Globus pallidus (tissue), 1 donor: ENCODE measurements at regions not wholly inside any gene's neighbourhood (a gene's known extent, or its start where the extent isn't known, plus 50 kb on each side); places are given as distances from the start of the nearest gene placed in this dataset.

Experiments
- DNase-seq: peaks from one replicate; pipeline ENCODE4 v3.0.0-alpha.2; 2015; ENCODE audit warnings: low spot score

GRCh38 chr5:125006011-125006685, 259.7 kb upstream of the ZNF608 start:
- no peak for DNase-seq

- no peak for DNase-seq
Observed at GRCh38 chr5:125010356-125010755, 263.9 kb upstream of the ZNF608 start.

DNA sequence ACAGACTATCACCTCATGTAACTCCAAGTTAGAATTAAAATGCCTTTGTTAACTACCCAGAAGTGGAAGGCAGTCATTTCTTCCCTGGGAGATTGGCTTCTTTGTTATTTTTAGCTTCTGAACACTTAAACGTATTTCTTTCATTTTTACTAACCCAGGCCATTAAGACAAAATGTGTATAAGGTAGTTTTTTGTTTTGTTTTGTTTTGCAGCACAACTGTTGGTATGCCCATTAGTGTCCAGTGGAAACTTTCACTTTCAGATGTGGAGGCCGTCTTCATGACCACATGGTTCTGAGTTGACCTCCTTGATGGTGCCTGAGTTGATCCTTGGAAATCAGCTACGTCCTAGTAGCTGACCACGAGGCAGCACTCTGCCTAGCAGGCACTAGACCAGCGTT, 264.6 kb upstream of the ZNF608 start:
- no peak for DNase-seq

DNA sequence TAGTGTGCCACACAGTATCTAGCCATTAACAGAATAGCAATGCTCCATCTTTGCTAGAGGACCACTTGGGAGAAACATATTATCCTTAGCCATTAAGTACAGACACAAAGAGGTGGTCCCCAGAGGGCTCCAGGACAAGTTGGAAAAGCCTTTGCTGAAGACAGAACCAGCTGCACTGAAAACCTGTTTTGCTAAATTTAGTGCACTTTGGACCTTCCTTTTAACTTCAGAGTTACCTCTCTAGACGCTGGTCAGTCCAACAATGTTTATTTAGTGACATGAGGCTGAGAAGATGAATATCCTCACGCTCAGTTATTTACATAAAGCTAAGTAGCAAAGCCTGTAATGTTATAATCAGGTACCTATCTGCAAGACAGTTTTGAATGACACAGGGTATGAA, 265.0 kb upstream of the ZNF608 start:
- no peak for DNase-seq

- DNase-seq = no peak
Observed at GRCh38 chr5:125011947-125012346, 265.5 kb upstream of the ZNF608 start.

- no peak for DNase-seq
Observed at GRCh38 chr5:125012727-125013451, 266.4 kb upstream of the ZNF608 start.

- no peak for DNase-seq
Observed at GRCh38 chr5:125014202-125014601, 267.8 kb upstream of the ZNF608 start.

DNA sequence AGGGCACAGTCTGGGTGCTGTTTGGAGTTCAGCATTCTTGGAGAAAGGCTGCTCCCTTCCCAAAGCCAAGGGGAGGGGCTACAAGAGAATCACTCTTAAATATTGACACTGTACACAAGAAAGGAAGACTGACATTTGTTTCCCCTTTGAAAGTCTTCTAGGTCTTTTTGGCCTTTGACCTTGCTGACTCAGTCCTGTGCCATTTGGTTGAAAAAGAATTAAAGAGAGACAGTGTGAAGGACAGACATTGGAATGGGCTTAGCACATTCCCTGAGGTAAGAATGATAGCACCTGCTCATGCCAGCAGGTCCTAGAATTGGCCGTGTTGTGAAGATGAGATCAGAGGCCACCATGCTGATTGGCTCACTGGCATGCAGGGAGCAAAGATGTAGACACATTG, 271.4 kb upstream of the ZNF608 start:
- DNase-seq = no peak

DNA sequence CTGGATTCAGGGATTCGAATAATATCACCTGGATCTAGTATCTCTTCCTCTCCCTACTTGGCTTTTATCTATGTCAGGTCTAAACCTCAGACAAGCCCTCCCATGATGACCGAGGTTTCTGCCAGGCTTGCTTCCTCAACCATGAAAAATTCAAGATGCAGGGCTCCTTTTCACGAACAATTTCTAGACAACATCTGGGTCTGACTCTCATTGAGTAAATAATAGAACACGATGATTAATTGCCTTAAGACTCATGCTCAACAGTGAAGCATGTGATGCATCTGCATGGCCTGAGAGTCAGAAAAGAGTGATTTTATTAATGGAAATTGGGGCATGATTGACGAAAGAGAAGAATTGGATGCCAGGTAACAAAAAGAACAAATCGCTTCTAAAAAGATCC, 277.2 kb upstream of the ZNF608 start:
- DNase-seq = no peak

DNA sequence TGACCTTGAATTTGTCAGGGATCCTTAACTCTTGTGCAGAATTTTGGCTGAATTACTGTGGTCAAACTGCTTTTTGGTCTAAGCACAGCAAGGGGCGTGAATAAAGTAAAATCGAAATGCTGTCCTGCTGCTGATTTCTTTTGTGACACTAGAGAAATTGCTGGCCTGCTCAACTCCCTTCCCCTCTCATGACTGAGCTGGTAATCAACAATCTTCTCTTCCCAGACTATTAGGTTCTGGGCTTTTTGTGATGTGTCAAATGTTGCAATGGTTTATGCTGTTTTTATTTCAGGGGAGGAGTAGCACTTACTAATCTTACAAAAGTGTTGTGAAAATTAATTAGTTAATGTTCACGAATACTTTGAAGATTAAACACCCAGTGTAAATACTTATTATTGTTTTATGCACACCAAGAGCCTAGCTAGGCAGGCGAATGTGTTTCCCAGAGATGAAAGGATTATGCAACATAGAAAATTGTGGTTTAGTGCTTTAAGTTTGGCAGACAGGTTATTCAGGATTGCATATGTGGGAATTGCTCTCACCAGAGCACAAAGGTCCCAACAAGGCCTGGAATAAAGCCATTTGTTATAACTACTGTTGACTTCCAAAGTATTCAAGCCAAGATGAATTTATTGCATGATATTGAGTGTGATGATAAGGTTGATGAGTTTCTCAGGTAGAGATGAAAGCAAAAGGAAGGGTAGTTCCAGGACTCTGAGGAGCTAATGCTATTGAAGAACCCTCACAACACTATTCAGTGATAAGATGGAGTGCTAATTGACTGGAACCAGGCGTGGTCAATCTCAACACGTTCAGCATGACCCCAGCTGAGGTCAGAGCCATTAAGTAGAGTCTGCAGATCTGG, 280.7 kb upstream of the ZNF608 start:
- DNase-seq = no peak

DNA sequence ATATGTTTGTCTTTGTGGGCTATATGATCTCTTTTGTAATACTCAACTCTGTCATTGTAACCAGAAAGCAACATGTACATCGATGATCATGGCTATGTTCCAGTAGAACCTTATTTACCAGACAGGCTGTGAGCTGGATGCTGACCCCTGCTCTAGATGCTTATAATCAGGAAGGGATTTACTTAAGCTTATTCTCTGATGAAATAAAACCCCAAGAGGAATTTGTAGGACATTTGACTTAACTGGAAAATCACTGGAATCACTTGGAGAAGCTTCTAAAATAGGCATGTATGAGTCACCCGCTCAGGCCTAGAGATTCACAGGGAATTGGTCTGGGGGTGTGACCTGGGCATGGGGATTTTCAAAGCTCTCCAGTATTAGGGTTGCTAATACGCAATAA, 285.8 kb upstream of the ZNF608 start:
- no peak for DNase-seq

DNA sequence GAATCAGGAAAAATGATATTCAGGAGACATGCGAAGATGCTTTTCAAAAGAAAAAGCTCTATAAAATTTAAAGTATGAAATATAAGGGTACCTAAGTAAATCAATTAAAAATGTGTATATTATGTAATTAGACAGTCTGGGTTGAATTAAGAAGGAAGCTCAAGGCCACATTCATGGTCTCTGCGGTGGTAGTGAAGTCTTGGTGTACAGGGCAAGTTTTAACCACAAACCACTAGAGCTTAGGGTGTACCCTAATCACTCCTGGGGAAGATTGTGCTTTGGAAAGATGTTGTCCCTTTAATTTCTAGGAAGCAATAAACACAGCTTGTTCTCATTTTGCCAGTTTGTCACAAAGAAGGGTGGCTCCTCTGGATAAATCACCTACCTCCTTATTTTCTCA, 287.2 kb upstream of the ZNF608 start:
- DNase-seq = no peak

- no peak for DNase-seq
Observed at GRCh38 chr5:125034331-125034730, 287.9 kb upstream of the ZNF608 start.

- DNase-seq = no peak
Observed at GRCh38 chr5:125036494-125036893, 290.1 kb upstream of the ZNF608 start.

DNA sequence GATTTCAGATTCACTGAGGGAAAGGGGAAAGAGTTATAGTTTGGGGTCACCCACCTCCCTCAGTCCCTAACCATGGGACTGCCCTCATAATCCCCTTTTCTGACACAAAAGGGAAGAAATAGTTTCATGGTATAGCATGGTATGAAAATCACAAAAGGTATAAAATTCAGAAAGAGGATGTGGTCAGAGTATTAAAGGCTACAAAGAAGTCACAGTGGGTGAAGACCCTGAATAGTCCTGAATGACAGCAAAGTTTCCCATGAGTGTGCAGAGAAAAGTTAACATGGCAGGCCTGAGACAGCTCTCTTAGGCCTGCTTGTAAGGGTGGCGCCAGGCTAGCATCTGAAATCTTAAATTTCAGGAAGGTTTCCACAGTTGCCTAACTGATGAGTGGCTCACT, 290.6 kb upstream of the ZNF608 start:
- no peak for DNase-seq

GRCh38 chr5:125037530-125037929, 291.1 kb upstream of the ZNF608 start:
- no peak for DNase-seq

DNA sequence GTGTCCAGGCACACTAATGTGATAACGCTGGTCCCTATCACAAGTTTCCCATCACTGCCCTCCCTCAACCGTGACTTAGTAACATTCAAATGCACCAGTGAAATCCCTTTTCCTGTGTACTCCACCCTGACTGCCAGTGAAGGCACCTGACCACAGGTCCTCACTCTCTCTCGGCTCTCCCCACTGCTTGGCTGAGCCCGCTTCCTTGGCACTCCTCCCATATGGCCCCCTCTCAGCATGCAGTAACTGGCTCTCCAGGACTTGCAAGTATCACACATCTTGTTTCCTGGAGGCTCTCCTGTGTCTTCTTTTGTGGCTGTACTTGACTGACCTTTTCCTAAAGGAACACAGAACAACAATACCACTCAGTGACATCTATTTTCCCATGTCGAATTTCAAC, 292.0 kb upstream of the ZNF608 start:
- DNase-seq = no peak

DNA sequence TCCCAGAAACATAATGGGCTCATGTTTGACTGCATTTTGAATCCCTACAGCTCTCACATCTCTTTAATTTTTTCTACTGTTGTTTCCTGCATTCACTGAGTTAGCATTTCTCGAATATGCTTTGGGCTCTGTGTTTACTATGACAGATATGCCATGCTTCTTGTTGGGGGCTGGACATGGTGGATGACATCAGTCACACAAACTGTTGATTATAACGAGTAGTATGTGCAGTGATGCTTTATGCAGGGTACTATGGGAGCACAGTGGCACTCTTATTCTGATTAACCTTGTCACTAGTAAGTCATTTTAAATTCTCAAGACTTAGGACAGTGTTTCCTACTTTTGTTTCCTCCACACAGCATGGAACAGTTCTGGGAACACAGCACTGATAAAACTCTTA, 295.4 kb upstream of the ZNF608 start:
- no peak for DNase-seq

- no peak for DNase-seq
Observed at GRCh38 chr5:125042261-125042890, 295.9 kb upstream of the ZNF608 start.

DNA sequence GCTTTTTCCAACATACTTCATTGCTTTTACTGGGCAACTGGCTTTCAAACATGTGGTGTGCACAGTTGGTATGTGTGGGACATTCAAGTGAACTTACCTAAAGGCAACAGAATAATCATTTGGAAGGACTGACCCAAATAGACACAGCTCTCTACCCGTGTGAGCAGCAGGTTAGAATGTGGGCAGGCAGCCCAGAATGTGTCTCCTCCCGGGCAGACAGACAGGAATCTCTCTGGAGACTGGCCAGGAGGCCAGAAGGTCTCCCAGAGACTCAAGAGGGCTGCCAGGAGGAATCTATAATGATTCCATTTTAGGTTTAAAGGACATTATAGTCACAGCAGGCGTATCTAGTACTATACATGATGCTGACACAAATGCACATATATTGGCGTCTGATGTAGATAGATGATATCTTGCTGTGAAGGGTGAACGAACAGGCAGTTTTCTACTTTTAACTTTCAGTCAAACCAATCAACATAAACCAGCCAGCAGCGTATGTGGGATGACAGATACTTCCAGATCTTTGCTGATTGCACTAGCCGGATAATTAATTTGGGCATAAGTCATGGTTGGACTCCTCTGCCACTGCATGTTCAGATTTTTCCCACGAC, 297.4 kb upstream of the ZNF608 start:
- no peak for DNase-seq

- no peak for DNase-seq
Observed at GRCh38 chr5:125044491-125045282, 298.2 kb upstream of the ZNF608 start.
